Glomerular visceral epithelial cell (primary cell): ENCODE measurements at regions not wholly inside any gene's neighbourhood (a gene's known extent, or its start where the extent isn't known, plus 50 kb on each side); places are given as distances from the start of the nearest gene placed in this dataset.

ENCODE experiments used
- DNase-seq: peaks from one replicate; pipeline ENCODE4 v3.0.0-alpha.2; 2016; ENCODE audit errors: extremely low spot score

DNA sequence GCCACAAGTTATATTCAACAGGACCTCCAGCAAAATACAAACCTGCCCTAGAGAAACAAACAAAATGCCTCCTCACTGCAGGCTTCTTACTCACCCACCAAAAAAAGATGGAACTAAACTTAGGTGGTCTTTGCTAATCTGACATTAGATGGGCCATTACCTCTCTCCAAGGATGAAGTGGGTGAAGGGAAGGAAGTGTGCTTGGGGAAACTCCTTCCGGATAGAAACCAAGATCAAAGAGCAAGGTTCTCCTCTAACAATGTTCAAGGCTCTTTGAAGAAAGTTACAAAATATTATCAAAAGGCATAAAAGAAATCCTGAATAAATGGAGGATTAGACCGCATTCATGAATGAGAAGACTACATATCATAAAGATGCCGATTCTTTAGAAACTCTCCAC is 187.5 kb downstream of the ADSS2 start:
- DNase-seq = no peak

DNA sequence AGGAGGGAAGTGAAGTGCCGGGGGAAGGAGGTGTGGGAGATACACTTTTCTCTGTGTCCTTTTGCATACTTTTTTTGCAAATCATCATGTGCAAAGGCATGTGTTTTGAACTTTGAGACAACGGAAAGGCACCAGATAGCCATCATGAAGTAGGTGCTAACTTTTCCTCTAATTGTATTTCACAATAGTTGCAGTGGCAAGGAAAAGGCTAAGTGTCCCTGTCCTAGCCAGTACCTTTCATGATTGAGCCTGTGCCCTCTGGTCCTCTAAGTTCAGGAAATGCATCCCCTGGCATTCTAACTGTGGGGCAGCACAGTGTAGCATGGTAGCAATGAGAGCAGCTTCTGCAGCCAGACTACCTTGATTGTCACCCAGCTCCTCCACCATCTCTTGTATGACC is 186.2 kb downstream of the ADSS2 start:
- no peak for DNase-seq

DNA sequence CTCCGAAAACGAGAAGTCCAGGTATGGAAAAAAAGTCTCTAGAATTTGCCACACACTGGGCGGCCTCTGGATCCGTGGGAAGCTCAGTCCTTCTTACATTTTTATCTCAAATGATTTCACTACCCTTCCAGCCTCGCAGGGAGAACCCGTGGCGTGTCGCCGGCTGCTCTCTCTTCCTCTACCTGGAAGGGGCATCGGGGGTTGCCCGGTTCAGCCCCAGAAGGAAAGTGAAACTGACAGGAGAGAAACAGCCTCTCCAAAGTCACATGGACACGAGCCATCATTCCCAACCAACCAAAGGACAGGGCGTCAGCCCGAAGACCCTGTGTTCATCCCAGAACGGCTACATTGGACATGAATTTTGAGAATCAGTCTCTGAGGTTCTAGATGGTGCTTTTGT is 182.5 kb downstream of the ADSS2 start:
- DNase-seq = no peak

DNA sequence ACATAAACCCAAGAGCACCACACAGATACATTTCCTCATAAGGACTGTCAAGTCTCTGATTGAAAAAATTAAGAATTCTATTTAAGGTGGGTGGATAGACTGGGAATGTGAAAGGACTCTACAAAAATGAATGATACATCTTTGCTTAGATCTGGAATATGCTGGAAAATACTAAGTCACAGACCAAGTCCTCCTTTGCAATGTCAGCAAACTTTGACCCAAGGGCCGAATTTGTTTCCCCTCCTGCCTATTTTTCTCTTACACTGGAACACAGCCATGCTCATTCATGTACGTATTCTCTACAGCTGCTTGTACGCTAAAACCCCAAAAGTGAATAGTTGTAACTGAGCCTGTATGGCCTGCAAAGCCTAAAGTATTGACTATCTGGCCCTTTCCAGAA is 180.7 kb downstream of the ADSS2 start:
- no peak for DNase-seq

DNA sequence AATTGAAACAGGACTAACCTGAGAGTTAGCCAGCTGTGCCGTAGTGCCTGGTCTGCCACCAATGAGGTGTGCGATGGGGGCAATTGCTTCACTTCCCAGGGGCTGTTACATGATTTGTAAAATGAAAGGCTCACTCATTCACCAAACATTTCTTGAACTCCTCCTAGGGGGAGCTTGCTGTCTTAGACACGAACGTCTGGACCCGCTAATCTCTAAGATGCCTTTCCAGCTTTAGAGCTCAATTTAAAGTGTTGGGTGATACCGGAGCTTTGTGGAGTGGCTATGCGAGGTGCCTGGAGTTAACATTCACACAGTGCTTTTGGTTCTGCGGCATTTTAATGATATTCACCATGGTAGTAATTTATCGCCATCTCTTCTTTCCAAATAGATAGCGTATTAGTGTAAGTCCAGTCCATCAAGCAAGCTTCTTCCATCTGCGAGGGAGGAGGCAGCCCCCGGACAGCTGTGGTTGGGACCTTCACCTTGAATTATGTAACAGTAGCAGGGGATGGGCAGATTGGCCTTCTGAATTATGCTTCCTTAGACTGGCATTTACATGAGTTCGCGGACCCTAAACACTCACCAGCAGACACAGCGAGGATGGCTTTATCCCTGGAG is 179.9 kb downstream of the ADSS2 start:
- no peak for DNase-seq

DNA sequence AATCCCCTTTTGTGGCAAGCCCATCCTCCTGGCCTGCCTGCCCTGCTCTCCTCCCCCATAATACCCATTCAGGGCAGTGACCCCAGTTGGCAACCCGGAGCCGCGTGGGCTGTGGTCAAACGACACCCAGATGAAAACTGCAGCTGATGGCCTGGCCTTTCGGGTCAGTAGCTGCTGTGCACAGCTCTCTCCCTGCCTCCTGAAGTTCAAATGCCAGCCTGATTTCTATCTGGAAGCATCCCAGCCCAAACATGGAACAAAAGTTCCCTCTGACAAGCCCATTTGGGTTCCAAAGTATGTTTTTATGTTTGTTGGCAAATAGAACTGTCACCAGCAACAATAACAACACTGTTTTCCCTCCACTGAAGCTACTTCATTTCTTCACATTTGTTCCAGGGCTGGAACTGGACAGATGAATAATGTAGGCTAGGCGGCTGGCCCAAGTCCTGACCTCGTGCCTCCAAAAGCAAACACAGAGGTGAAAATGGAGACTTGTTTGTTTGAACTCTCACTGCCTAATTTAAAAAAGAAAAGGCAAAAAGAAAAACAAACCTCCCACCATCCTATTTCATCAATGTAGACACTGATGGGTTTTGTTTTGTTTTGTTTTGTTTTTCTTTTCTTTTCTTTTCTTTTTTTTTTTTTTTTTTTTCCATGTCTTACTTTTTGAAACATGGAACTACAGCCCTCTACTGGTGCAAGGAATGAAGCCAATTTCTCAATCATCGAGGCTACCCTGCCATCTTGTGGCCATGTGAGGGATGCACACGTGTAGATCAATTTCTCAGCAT is 179.0 kb downstream of the ADSS2 start:
- peak; percentile 89 for DNase-seq

DNA sequence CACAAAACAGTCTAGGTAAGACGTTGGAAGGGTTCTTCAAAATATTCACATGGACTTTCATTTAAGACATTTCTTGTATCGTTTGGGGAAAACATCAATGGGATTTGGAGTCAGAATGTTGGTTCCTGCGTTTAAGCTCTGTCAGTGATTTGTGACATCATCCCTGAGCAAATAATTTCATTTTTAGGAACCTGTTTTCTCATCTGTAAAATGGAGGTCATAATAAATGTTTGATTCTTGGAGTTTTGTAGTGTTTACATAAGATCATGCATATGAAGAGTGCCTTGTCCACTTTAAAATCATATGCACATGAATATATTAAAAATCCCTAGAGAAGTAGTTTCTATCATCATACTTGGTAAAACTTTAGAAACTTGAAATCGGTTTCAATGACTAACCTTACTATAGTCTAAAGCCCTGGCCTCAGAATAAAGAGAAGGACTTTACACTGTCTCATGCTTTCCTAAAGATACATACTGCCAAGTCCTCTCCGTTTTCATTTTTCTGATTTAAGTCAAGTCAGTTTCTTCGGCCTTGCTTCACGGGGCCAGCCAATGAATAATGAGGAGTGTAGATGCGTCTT is 178.4 kb downstream of the ADSS2 start:
- DNase-seq = no peak

DNA sequence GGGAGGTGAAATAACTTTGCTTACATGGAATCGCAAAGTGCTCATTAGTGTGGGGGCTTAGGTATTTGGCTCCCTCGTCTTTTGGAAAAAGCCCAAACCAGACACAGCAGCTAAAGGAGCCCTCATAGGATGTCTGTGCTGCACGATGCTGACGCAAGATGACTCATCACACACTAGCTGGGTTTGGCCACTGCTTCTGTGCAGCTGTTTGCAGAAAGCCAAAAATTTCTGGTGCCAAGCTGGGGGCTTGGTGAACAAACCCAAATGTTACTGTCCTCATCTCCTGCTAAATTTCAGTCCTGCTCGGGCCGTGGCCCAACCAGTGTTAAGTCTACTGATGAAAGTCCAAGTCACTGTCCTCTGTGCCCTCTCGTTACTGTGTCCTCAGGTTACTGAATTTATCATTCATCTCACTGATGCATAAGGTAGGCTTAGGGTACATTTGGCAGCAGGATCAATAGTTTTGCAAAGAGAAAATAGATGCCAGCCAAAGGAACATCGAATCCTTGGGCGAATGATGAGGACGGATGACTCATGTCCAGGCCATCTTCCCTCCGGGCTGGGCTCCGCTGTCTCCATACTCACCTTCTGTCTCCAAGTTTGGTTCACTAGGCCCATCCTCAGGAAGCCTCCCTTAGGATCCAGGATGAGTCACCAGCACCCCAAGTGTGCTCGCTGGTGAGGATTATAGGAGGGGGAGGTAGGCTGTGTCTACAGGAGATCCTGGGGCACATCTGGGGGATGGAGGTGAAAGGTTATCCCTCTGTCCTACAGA is 177.7 kb downstream of the ADSS2 start:
- DNase-seq = peak; percentile 94

DNA sequence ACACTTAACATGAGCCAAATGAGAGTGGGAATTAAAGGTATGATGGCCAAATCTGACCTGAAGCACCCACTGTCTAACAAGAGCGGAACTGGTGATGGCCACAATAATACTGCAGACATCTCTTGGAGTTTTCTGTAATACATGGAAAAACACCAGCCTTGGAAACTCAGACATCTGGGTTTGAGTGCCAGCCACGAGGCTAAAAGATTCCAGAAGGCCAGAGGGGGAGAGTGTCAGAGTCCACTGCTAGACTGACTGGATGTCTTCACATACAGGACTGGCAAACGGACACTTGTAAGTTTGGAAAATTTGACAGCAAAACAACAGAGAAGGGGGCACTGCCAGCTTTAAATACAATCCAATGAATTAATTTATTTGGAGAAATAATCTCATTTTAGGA is 175.1 kb downstream of the ADSS2 start:
- no peak for DNase-seq

DNA sequence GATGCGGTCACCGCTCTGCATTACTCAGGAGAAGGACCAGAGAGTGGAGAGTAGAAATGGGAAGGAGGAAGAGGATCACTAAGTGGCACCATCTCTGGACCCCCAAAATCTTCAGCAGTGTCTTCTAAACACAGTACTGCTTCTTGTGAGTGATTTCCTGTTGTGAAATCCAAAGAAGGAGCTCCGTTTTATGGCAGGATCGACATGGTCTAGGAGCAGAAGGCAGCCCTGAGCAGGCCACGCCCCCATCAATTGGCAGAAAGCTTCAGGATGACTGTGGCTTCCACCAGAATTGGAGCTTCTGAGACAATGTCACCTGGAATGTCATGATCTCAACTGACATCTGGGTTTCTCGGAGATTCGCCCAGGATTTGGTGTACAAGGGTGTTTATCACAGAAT is 171.5 kb downstream of the ADSS2 start:
- DNase-seq = no peak

DNA sequence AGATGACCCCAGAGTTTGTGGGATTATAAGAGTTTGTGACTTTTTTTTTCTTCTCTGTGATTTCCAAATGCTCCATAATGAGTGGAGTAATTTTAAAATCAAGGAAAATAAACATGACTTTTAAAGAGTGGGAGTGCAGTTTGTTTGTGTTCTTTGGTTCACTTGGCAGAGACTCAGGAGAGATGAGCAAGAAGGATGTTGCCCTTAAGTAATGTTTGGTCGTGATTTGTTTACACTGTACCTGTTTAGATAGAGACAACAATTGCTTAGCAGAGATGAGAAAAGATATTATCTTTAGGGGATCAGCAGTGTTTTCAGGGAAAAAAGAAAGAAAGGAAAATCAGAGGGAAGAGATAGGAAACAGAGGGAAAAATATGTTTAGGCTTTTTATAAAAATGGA is 170.8 kb downstream of the ADSS2 start:
- no peak for DNase-seq

DNA sequence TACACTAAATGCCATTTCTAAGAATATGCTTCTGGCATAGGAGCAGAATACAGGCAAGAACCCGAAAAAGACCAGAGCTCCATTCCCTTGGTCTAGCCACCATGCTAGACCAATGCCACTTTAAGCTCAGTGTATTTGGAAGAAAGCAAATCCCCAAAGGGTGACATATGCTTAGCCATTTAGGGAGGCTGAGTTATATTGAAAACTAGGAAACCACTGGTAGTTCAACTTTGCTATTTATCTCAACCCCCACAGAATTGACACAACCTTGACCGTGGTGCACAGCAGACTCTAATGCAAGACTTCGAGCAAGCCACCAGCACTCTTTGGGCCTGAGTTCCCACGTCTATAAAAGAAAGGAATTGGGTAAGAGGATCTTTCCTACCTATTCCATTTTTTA is 167.9 kb downstream of the ADSS2 start:
- DNase-seq = no peak

DNA sequence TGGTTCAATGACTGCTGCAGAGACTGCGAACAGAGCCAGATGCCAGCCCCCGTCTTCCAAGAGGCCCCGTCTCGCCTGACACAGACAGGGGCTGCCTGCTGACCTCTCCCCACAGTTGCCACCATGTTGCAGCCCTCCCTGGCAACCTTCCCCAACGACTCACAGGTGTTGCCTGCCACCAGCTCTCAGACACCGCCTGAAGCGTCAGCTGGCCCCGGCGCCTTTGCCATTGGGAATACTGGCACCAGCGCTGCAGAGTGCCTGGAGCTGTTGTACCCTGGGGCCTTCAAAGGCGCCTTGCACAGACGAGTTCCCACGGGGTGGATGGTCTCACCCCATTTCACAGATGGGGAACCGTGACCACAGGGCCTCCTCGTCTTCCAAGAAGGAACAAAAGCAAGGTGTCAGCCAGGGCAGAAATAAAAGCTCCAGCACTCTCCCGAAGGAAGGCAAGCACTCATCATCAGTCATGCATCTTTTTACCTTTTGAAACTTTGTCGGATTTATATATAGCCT is 167.0 kb downstream of the ADSS2 start:
- DNase-seq = no peak

DNA sequence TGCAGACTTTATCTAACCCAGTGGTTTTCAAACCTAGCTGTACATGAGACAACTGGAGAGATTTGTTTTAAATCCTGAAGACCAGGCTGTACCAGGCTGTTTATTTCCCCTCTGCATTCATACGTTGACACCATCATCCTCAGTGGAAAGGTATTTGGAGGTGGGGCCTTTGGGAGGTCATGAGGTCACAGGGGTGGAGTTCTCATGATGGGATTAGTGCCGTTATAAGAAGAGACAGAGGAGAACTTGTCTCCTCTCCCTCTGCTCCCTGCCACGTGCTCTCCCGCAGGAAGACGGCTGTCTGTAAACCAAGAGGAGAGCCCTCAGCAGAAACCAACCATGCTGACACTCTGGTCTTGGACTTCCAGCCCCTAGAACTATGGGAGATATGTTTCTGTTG is 165.4 kb downstream of the ADSS2 start:
- DNase-seq = no peak

DNA sequence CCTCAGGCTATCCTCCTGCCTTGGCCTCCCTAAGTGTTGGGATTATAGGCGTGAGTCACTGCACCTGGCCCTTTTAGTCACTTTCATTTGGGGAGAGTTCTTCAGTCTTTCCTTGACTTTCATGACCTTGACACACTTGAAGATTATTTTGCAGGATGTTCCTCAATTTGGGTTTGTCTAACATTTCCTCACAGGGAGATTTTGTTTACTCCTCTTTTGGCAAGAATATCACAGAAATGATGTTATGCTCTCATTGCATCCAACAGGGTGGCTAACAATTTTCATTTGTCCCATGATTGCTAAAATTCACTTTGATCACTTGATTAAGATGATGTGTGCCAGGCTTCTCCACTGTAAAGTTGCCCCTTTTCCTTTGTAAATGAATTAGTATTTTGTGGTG is 164.0 kb downstream of the ADSS2 start:
- DNase-seq = no peak

DNA sequence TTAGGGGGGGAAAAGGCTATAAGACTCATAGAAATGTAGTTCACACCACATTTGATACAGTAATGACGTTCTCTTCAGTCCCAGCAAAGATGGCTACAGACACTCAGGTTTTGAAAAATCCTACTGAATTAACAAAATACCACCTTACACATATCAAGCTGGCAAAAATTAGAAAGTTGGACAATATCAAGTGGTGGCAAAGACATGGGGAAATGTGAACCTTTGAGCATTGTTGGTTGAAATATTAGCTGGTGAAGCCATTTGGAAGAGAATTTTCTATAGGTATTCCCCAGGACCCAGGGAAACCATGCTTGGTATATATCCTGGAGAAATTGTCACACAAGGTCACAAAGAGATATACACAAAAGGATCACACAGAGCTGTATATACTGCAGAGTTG is 163.0 kb downstream of the ADSS2 start:
- DNase-seq = no peak

DNA sequence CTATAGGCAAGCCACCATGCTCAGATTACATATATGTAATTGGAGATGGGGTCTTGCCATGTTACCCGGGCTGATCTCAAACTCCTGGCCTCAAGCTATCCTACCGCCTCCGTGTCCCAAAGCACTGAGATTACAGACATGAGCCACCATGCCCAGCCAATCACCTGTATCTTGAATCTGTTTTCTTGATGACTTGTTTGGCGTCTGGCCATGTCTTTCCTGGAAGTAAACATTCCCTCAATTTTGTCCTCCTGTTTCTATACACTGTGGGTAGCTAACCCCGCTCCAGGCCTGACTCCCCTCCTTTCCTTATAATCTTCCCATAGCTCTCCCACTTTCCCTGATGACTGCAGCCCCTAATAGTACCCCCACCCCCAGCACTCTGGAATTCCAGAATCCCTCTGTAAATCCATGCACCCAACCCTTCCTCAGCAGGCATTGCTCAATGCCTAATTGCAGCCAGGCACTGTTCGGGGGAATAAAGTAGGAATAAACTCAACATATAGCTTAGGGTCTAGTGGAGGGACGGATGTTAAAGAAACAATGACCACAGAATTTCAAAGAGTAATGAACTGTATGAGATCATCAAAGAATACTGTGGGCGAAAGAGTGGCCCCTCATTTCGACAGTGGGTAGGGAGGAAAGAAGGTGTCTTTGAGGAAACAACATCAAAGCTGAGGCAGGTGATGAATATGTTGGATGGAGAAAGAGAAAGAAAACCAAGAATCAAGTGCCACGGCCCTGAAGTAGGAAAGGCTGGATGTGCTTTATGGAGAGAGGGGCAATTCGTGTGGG is 161.5 kb downstream of the ADSS2 start:
- no peak for DNase-seq

DNA sequence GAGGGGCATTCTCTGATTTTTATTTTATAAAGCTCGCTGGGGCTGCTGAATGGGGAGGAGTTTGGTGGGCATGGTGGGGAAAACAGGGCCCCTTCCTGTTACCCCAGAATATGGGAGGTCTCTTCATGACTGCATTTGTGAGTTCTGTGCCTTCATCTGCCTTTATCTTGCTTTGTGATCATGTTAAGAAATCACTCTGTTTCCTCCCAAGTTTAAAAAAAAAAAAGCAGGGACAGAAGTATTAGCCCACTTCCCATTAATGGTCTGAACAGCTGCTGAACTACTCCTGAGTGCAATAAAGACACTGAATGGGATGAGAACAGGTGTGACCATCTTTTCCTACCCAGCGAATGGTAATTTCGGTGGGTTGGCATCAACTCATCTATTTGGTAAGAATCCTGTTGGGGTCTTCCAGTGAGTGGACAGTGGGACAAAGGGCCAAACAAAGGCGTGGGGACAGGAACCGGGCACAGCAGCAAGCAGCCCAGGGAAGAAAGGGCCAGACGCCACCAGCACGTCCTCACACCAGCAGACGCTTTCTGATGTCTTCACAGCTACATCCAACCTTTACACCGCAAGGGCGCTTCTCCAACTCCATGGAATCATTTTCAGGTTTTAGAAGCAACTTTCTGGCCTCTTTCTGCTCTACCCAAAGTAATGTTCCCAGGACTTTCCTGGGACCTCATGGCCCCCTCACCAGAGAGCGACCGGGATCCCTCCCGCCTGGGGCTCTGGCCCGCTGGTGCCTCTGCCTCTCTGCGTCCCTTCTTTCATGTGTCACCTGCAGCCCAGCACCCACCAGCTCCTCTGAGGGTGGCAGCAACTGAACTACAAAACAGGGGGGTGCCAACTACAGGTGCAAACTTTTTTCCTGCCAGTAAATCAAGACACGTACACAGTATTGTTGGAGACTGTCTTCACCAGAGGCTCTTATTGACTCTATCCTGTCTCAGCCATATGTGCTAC is 160.2 kb downstream of the ADSS2 start:
- DNase-seq = no peak

DNA sequence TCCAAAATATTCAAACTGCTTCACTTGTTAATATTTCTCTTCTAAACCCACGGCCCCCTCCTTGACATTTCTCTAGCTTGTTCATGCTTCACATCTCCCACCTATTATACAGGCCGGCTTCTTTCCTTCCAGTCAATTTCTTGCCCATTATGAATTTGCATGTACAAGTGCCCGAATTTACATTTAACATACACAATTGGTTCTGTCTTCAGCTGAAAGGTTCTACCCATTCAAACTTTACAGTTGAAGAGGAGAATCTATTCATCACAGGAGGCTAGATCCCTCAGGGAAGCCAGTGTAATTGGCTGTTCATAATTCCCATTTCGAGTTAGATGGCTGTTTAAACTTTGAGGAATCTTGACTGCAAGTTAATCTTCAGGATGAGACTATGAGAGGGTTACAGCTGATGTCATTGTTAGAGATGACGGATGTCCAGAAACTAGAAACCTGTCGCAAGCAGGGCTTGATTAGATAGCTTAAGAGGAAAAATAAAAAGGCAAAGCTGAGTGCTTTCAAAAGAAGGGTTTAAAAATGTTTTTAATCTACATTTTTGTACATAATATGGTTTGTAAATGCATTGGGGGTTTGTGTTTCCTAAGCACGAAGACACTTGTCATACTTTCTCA is 157.0 kb downstream of the ADSS2 start:
- DNase-seq = no peak

DNA sequence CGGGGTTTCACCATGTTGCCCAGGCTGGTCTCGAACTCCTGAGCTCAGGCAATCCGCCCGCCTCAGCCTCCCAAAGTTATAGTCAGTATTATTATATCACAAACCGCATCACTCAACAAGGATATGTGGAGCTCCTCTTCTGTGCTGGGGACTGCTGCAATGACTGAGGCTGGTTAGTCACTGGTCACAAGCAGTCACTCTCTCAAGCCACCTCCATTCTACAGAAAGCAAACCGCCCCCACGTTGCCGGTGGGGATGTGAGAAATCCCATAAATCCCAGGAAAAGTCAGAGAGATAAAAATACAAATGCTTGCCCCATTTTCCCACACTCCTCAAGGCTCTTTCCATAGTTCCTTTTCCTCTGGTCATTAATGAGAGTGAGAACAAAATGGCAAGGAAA is 155.7 kb downstream of the ADSS2 start:
- DNase-seq = no peak
